ENCODE measurements at regions not wholly inside any gene's neighbourhood (a gene's known extent, or its start where the extent isn't known, plus 50 kb on each side); places are given as distances from the start of the nearest gene placed in this dataset.

GRCh38 chr6:14619419-14619781 lies 501.8 kb downstream of the CD83 start:
- BruUV-seq (replicated peaks), result no TSS peak
- H3K79me2 ChIP-seq (ENCODE audit: control insufficient read depth, insufficient read depth, low read length), result no peaks in the 10 kb centered on the region
- in situ Hi-C loops (cut with MboI) (no loop called here), intact Hi-C loops (cut with micrococcal nuclease; ENCODE audit: unreplicated experiment) (no loop called here)
- no peaks in the 10 kb centered on the region for H3K9me3 ChIP-seq (replicated peaks; ENCODE audit: control insufficient read depth, insufficient read depth, low read length)
- DNase-seq (ENCODE audit: low read depth, low spot score) (no peak), FAIRE-seq (no peak), ATAC-seq (no peak)
- no peak overlapping the region for H3K4me2 ChIP-seq (ENCODE audit: control insufficient read depth, insufficient read depth)
- no peak overlapping the region for H3K9ac ChIP-seq (ENCODE audit: control insufficient read depth, insufficient read depth, low read length)
- no peak overlapping the region for H2AFZ ChIP-seq (ENCODE audit: control insufficient read depth, low read depth, low read length)
- WGBS (ENCODE audit: insufficient coverage, insufficient replicate concordance, low lambda C conversion rate, missing lambda C conversion rate), result 12% methylated on average over 7 of the region's 7 CpGs
- no peaks in the 10 kb centered on the region for H3K4me1 ChIP-seq (ENCODE audit: control insufficient read depth, insufficient read depth, low read length)
- POLR2A ChIA-PET, result no interaction called here
- H3K27me3 ChIP-seq (replicated peaks in 1 of 2; ENCODE audit: control insufficient read depth in 2 of 2, insufficient read depth in 2 of 2, low read length in 1 of 2), result peaks cover 2 to 3% of the 10 kb centered on the region in 2 experiments; a peak in 1 of 4 replicates
- TF ChIP-seq ZBTB4 (CRISPR knock-in tag; IDR thresholded peaks at IDR 0.05) (no peak), GATAD2B (conservative IDR thresholded peaks at IDR 0.05; ENCODE audit: low read depth) (no peak), EZH2 (IDR thresholded peaks at IDR 0.05; ENCODE audit: borderline replicate concordance, control insufficient read depth, low read depth, low read length) (no peak), ETV6 (conservative IDR thresholded peaks at IDR 0.05 in 1 of 2, IDR thresholded peaks at IDR 0.05 in 1 of 2; ENCODE audit: borderline replicate concordance in 1 of 2, low read depth in 1 of 2) (no peak), RAD21 (IDR thresholded peaks at IDR 0.05; ENCODE audit: insufficient read depth, low read depth, low read length) (no peak), RCOR1 (conservative IDR thresholded peaks at IDR 0.05; ENCODE audit: low read depth, low read length) (no peak), KDM1A (IDR thresholded peaks at IDR 0.05; ENCODE audit: borderline replicate concordance) (no peak), SPI1 (IDR thresholded peaks at IDR 0.05; ENCODE audit: borderline replicate concordance, insufficient read depth, low read depth, low read length) (no peak)
- TF ChIP-seq, protein P1, sequence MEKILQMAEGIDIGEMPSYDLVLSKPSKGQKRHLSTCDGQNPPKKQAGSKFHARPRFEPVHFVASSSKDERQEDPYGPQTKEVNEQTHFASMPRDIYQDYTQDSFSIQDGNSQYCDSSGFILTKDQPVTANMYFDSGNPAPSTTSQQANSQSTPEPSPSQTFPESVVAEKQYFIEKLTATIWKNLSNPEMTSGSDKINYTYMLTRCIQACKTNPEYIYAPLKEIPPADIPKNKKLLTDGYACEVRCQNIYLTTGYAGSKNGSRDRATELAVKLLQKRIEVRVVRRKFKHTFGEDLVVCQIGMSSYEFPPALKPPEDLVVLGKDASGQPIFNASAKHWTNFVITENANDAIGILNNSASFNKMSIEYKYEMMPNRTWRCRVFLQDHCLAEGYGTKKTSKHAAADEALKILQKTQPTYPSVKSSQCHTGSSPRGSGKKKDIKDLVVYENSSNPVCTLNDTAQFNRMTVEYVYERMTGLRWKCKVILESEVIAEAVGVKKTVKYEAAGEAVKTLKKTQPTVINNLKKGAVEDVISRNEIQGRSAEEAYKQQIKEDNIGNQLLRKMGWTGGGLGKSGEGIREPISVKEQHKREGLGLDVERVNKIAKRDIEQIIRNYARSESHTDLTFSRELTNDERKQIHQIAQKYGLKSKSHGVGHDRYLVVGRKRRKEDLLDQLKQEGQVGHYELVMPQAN (conservative IDR thresholded peaks at IDR 0.05), result no peak
- SMC1A ChIA-PET (ENCODE audit: uncharacterized antibody, unreplicated experiment), result interaction anchor here (1.2 to 1.3 kb wide), 2 partner anchors 9 to 43 kb away, joined by 3 read pairs; no protein-coding TSS in a partner anchor
- no peak overlapping the region for H3K4me3 ChIP-seq
- CTCF ChIA-PET, result no interaction called here
- RAD21 ChIA-PET (ENCODE audit: unreplicated experiment), result no interaction called here
- no peaks in the 10 kb centered on the region for H3K36me3 ChIP-seq (ENCODE audit: control insufficient read depth in 2 of 2, insufficient read depth in 2 of 2, low read length in 1 of 2)
- no peaks in the 10 kb centered on the region for H4K20me1 ChIP-seq (ENCODE audit: control insufficient read depth, insufficient read depth)
- H3K27ac ChIP-seq (ENCODE audit: control insufficient read depth, insufficient read depth), result no peak overlapping the region

Data from GM12878 (cell line).